HEK293 (cell line): ENCODE measurements at regions not wholly inside any gene's neighbourhood (a gene's known extent, or its start where the extent isn't known, plus 50 kb on each side); places are given as distances from the start of the nearest gene placed in this dataset.

Experiments
- CTCF ChIA-PET: fragments of 350-600 bp; formaldehyde crosslinking; extraction: SDS; loops from one replicate; lab custom pipeline; 2021; ENCODE audit warnings: antibody characterized with exemption; lab: Yijun Ruan, JAX
- POLR2A ChIA-PET: fragments of 300-600 bp; formaldehyde crosslinking; extraction: SDS; loops from one replicate; lab custom pipeline; 2020; ENCODE audit warnings: antibody characterized with exemption, inconsistent platforms; lab: Yijun Ruan, JAX
- H3K27ac ChIP-seq: fragments of 200-500 bp; sonication (Bioruptor generic); 2 replicates; pipeline ENCODE4 v1.5.1; 2014; ENCODE audit warnings: low read depth, low read length, control low read depth, inconsistent platforms; ENCODE audit errors: extremely low read depth
- H3K36me3 ChIP-seq, 2 experiments: fragments of 200-500 bp in 1 of 2; sonication (Bioruptor generic) in 1 of 2; 1 replicate in 1 of 2; 2 replicates in 1 of 2; pipeline ENCODE4 v1.5.1; 2014 to 2017; ENCODE audit warnings: inconsistent platforms in 2 of 2, low read length in 2 of 2; ENCODE audit not compliant: control insufficient read depth in 2 of 2, insufficient read depth in 1 of 2
- H3K4me1 ChIP-seq: fragments of 200-500 bp; sonication (Bioruptor generic); 2 replicates; pipeline ENCODE4 v1.5.1; 2014; ENCODE audit warnings: mild to moderate bottlenecking, low read length, inconsistent platforms; ENCODE audit not compliant: control insufficient read depth, insufficient read depth
- H3K4me3 ChIP-seq: 2 replicates; pipeline ENCODE4 v1.5.1; 2011; ENCODE audit warnings: low read depth, mild to moderate bottlenecking, control low read depth, low read length, moderate library complexity
- H3K9me3 ChIP-seq: fragments of 200-500 bp; sonication (Bioruptor generic); 2 replicates; pipeline ENCODE4 v1.5.1; 2014; ENCODE audit warnings: low read depth, low read length, inconsistent platforms; ENCODE audit not compliant: control insufficient read depth, insufficient read depth
- EGR2 ChIP-seq: fragments of 450-650 bp; formaldehyde crosslinking; IDR thresholded peaks from 2 replicates; pipeline ENCODE4 v1.5.1; 2016; ENCODE audit warnings: low read depth, missing biosample characterization, missing genetic modification characterization
- OSR2 ChIP-seq: fragments of 450-650 bp; formaldehyde crosslinking; IDR thresholded peaks from 2 replicates; pipeline ENCODE4 v1.5.1; 2016; ENCODE audit warnings: missing biosample characterization, missing genetic modification characterization
- YY2 ChIP-seq: fragments of 450-650 bp; formaldehyde crosslinking; IDR thresholded peaks from 2 replicates; pipeline ENCODE4 v1.5.1; 2016; ENCODE audit warnings: missing biosample characterization, missing genetic modification characterization
- ZNF112 ChIP-seq: fragments of 450-650 bp; formaldehyde crosslinking; IDR thresholded peaks from 2 replicates; pipeline ENCODE4 v1.5.0; 2017; ENCODE audit warnings: missing biosample characterization, missing genetic modification characterization
- ZNF174 ChIP-seq: fragments of 450-650 bp; formaldehyde crosslinking; IDR thresholded peaks from 2 replicates; pipeline ENCODE4 v1.5.0; 2017; ENCODE audit warnings: missing biosample characterization, mild to moderate bottlenecking, missing genetic modification characterization
- ZNF184 ChIP-seq: fragments of 450-650 bp; IDR thresholded peaks from 2 replicates; pipeline ENCODE4 v1.5.1; 2018; ENCODE audit warnings: missing biosample characterization, mild to moderate bottlenecking, missing genetic modification characterization
- ZNF416 ChIP-seq: fragments of 450-650 bp; formaldehyde crosslinking; IDR thresholded peaks from 2 replicates; pipeline ENCODE4 v1.5.1; 2016; ENCODE audit warnings: missing biosample characterization, missing genetic modification characterization
- ZNF423 ChIP-seq: fragments of 450-650 bp; formaldehyde crosslinking; IDR thresholded peaks from 2 replicates; pipeline ENCODE4 v1.5.1; 2016; ENCODE audit warnings: missing biosample characterization, missing genetic modification characterization
- ZNF426 ChIP-seq: fragments of 450-650 bp; formaldehyde crosslinking; IDR thresholded peaks from 2 replicates; pipeline ENCODE4 v1.5.1; 2017; ENCODE audit warnings: missing biosample characterization, missing genetic modification characterization, mild to moderate bottlenecking, inconsistent platforms, moderate library complexity
- ZNF548 ChIP-seq: fragments of 450-650 bp; formaldehyde crosslinking; IDR thresholded peaks from 2 replicates; pipeline ENCODE4 v1.5.1; 2016; ENCODE audit warnings: missing biosample characterization, missing genetic modification characterization
- ZNF654 ChIP-seq: fragments of 450-650 bp; formaldehyde crosslinking; IDR thresholded peaks from 2 replicates; pipeline ENCODE4 v1.5.1; 2016; ENCODE audit warnings: low read depth, missing biosample characterization, missing genetic modification characterization
- ZNF707 ChIP-seq: fragments of 450-650 bp; formaldehyde crosslinking; IDR thresholded peaks from 2 replicates; pipeline ENCODE4 v1.5.1; 2016; ENCODE audit warnings: missing biosample characterization, missing genetic modification characterization
- ZNF747 ChIP-seq: fragments of 450-650 bp; formaldehyde crosslinking; IDR thresholded peaks from 2 replicates; pipeline ENCODE4 v1.5.1; 2016; ENCODE audit warnings: missing biosample characterization, missing genetic modification characterization
- ZSCAN16 ChIP-seq: fragments of 450-650 bp; formaldehyde crosslinking; IDR thresholded peaks from 2 replicates; pipeline ENCODE4 v1.5.1; 2016; ENCODE audit warnings: missing biosample characterization, missing genetic modification characterization
- TF ChIP-seq, protein P1 (sequence below): fragments of 450-650 bp; formaldehyde crosslinking; IDR thresholded peaks from 2 replicates; pipeline ENCODE4 v1.5.1; 2016; ENCODE audit warnings: missing biosample characterization, missing genetic modification characterization, low read depth
- TF ChIP-seq, protein P2 (sequence below): fragments of 450-650 bp; formaldehyde crosslinking; IDR thresholded peaks from 2 replicates; pipeline ENCODE4 v1.5.1; 2016; ENCODE audit warnings: missing biosample characterization, missing genetic modification characterization
- TF ChIP-seq, protein P3 (sequence below): fragments of 450-650 bp; formaldehyde crosslinking; IDR thresholded peaks from 2 replicates; pipeline ENCODE4 v1.5.1; 2016; ENCODE audit warnings: missing biosample characterization, missing genetic modification characterization
- TF ChIP-seq, protein P4 (sequence below): fragments of 450-650 bp; formaldehyde crosslinking; IDR thresholded peaks from 2 replicates; pipeline ENCODE4 v1.5.1; 2016; ENCODE audit warnings: missing biosample characterization, missing genetic modification characterization
- TF ChIP-seq, protein P5 (sequence below): fragments of 450-650 bp; formaldehyde crosslinking; IDR thresholded peaks from 2 replicates; pipeline ENCODE4 v1.5.0; 2017; ENCODE audit warnings: missing biosample characterization, missing genetic modification characterization, borderline replicate concordance

DNA sequence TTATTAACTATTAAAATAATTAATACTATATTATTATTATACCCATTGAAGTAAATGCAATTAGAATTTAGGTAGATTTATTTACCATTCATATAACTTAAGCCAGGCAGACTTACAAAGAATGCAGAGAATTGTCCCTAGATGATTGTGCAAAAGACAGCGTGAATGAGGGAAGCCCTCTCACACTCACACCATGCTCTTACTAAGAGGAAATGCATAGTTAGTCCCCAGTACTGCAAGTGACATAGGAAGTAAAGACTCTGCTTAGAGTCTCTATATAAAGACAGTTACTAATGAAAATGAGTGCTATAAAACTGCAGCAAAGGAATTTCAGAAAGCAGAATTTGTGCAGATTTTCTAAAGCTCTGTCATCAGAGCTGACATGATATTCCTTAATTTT lies 270.4 kb downstream of the ZBBX start (continued):
- TF ChIP-seq ZSCAN16 (tag by site-specific recombination), result no peak
- no peak for TF ChIP-seq YY2
- TF ChIP-seq, all 188 proteins: peak for 0

DNA sequence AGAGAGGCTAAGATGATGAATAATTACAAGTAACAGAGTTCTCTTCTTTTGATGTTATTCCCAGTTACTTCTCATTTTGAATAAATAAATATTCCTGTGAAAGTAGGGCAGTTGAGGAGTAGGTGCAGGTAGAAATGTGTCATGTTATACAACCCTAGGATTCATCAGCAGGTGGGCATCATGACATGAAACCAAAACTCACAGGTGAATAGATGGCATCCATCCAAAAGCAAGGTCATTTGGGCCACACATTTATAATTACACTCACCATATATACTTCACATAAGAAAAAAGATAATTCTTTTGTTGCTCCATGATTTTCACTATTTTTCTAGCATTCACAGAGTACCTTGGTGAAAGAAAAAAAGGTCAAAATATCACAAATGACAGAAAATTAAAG lies 273.6 kb downstream of the ZBBX start:
- no peaks in the 10 kb centered on the region for H3K4me1 ChIP-seq
- H3K36me3 ChIP-seq, result no peaks in the 10 kb centered on the region
- H3K9me3 ChIP-seq, result no peaks in the 10 kb centered on the region
- TF ChIP-seq, protein P1, sequence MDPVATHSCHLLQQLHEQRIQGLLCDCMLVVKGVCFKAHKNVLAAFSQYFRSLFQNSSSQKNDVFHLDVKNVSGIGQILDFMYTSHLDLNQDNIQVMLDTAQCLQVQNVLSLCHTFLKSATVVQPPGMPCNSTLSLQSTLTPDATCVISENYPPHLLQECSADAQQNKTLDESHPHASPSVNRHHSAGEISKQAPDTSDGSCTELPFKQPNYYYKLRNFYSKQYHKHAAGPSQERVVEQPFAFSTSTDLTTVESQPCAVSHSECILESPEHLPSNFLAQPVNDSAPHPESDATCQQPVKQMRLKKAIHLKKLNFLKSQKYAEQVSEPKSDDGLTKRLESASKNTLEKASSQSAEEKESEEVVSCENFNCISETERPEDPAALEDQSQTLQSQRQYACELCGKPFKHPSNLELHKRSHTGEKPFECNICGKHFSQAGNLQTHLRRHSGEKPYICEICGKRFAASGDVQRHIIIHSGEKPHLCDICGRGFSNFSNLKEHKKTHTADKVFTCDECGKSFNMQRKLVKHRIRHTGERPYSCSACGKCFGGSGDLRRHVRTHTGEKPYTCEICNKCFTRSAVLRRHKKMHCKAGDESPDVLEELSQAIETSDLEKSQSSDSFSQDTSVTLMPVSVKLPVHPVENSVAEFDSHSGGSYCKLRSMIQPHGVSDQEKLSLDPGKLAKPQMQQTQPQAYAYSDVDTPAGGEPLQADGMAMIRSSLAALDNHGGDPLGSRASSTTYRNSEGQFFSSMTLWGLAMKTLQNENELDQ (tag by site-specific recombination), result no peak
- TF ChIP-seq ZNF112, result no peak
- no peak for TF ChIP-seq EGR2 (tag by site-specific recombination)
- CTCF ChIA-PET, result no interaction called here
- POLR2A ChIA-PET, result no interaction called here
- H3K4me3 ChIP-seq, result no peak overlapping the region
- H3K27ac ChIP-seq, result no peak overlapping the region

DNA sequence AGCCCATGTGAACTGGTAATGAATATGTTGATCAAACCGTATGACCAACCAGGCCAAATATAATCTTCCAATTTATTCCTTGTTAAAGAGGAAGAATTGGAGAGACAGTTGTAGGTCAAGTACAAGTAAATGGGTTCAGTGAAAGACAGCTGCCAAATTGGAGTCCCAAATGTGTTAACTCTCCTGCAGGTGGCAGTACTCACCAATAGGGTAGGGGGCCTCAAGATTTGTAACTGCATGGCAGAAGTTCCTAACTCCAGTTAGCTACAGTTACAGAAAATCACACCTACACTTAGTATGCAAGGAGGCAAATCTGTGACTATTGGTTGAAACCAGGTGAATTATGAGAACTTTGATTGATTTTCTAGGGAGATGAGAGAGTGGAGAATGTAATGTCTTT lies 278.0 kb downstream of the ZBBX start:
- H3K27ac ChIP-seq, result no peak overlapping the region
- H3K4me1 ChIP-seq, result no peaks in the 10 kb centered on the region
- POLR2A ChIA-PET, result no interaction called here
- TF ChIP-seq ZNF747 (no peak), ZNF654 (peak; percentile 10; the same call in 1 of the 2 replicates)
- TF ChIP-seq, protein P2, sequence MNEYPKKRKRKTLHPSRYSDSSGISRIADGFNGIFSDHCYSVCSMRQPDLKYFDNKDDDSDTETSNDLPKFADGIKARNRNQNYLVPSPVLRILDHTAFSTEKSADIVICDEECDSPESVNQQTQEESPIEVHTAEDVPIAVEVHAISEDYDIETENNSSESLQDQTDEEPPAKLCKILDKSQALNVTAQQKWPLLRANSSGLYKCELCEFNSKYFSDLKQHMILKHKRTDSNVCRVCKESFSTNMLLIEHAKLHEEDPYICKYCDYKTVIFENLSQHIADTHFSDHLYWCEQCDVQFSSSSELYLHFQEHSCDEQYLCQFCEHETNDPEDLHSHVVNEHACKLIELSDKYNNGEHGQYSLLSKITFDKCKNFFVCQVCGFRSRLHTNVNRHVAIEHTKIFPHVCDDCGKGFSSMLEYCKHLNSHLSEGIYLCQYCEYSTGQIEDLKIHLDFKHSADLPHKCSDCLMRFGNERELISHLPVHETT (tag by site-specific recombination), result no peak
- no peak overlapping the region for H3K4me3 ChIP-seq
- CTCF ChIA-PET, result interaction anchor here (0.7 to 0.8 kb wide), 2 partner anchors 9 to 16 kb away, joined by 3 to 4 read pairs; no protein-coding TSS in a partner anchor
- H3K36me3 ChIP-seq, result no peaks in the 10 kb centered on the region
- H3K9me3 ChIP-seq, result no peaks in the 10 kb centered on the region

DNA sequence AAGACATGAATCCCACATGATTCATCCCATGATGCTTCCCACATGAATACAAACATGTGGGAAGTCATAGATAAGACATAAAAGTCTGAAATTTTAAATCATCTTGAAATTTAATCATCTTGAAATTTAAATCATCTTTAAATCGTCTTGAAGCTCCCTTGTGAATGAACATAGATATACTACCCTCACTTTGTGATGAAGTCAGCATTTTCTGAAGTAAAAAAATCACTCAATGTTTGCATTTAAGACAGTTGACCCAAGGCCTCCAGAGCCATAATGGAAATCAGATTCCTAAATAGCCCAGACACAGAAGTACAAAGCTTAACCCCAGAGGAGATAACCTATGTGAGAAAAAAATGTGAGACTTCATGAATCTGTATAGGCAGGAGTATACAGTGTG lies 279.4 kb downstream of the ZBBX start:
- Histone ChIP-seq H3K27ac (no peak overlapping the region), H3K36me3 (no peaks in the 10 kb centered on the region), H3K9me3 (no peaks in the 10 kb centered on the region), H3K4me3 (no peak overlapping the region), H3K4me1 (no peaks in the 10 kb centered on the region)
- ChIA-PET CTCF (interaction anchor here (0.5 kb wide), 1 partner anchor 392 kb away, joined by 3 read pairs; no protein-coding TSS in a partner anchor), POLR2A (no interaction called here)
- no peak for TF ChIP-seq ZNF184 (tag by site-specific recombination)
- TF ChIP-seq, protein P3, sequence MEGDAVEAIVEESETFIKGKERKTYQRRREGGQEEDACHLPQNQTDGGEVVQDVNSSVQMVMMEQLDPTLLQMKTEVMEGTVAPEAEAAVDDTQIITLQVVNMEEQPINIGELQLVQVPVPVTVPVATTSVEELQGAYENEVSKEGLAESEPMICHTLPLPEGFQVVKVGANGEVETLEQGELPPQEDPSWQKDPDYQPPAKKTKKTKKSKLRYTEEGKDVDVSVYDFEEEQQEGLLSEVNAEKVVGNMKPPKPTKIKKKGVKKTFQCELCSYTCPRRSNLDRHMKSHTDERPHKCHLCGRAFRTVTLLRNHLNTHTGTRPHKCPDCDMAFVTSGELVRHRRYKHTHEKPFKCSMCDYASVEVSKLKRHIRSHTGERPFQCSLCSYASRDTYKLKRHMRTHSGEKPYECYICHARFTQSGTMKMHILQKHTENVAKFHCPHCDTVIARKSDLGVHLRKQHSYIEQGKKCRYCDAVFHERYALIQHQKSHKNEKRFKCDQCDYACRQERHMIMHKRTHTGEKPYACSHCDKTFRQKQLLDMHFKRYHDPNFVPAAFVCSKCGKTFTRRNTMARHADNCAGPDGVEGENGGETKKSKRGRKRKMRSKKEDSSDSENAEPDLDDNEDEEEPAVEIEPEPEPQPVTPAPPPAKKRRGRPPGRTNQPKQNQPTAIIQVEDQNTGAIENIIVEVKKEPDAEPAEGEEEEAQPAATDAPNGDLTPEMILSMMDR (tag by site-specific recombination), result no peak
- no peak for TF ChIP-seq ZNF174
- TF ChIP-seq OSR2 (tag by site-specific recombination), result no peak
- TF ChIP-seq, protein P4, sequence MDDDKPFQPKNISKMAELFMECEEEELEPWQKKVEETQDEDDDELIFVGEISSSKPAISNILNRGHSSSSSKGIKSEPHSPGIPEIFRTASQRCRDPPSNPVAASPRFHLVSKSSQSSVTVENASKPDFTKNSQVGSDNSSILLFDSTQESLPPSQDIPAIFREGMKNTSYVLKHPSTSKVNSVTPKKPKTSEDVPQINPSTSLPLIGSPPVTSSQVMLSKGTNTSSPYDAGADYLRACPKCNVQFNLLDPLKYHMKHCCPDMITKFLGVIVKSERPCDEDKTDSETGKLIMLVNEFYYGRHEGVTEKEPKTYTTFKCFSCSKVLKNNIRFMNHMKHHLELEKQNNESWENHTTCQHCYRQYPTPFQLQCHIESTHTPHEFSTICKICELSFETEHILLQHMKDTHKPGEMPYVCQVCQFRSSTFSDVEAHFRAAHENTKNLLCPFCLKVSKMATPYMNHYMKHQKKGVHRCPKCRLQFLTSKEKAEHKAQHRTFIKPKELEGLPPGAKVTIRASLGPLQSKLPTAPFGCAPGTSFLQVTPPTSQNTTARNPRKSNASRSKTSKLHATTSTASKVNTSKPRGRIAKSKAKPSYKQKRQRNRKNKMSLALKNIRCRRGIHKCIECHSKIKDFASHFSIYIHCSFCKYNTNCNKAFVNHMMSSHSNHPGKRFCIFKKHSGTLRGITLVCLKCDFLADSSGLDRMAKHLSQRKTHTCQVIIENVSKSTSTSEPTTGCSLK (tag by site-specific recombination), result no peak
- no peak for TF ChIP-seq ZNF707
- TF ChIP-seq ZNF426 (tag by site-specific recombination), result no peak
- TF ChIP-seq ZNF423, result no peak
- TF ChIP-seq ZNF416 (tag by site-specific recombination), result no peak
- TF ChIP-seq, protein P5, sequence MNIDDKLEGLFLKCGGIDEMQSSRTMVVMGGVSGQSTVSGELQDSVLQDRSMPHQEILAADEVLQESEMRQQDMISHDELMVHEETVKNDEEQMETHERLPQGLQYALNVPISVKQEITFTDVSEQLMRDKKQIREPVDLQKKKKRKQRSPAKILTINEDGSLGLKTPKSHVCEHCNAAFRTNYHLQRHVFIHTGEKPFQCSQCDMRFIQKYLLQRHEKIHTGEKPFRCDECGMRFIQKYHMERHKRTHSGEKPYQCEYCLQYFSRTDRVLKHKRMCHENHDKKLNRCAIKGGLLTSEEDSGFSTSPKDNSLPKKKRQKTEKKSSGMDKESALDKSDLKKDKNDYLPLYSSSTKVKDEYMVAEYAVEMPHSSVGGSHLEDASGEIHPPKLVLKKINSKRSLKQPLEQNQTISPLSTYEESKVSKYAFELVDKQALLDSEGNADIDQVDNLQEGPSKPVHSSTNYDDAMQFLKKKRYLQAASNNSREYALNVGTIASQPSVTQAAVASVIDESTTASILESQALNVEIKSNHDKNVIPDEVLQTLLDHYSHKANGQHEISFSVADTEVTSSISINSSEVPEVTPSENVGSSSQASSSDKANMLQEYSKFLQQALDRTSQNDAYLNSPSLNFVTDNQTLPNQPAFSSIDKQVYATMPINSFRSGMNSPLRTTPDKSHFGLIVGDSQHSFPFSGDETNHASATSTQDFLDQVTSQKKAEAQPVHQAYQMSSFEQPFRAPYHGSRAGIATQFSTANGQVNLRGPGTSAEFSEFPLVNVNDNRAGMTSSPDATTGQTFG, result no peak
- TF ChIP-seq ZNF548 (tag by site-specific recombination), result no peak
